GM18517 (cell line): ENCODE measurements at regions not wholly inside any gene's neighbourhood (a gene's known extent, or its start where the extent isn't known, plus 50 kb on each side); places are given as distances from the start of the nearest gene placed in this dataset.
"Not testable (repeated sequence)": the region's sequence is repeated elsewhere in the genome, so short reads cannot be mapped to it uniquely, and the experiment has no call there.

ENCODE experiments used
- ATAC-seq: cut with Tn5 transposase; IDR thresholded peaks from one replicate; pipeline ENCODE4 v1.9.1; 2021; ENCODE audit warnings: mild to moderate bottlenecking, moderate library complexity; ENCODE audit not compliant: unreplicated experiment

DNA sequence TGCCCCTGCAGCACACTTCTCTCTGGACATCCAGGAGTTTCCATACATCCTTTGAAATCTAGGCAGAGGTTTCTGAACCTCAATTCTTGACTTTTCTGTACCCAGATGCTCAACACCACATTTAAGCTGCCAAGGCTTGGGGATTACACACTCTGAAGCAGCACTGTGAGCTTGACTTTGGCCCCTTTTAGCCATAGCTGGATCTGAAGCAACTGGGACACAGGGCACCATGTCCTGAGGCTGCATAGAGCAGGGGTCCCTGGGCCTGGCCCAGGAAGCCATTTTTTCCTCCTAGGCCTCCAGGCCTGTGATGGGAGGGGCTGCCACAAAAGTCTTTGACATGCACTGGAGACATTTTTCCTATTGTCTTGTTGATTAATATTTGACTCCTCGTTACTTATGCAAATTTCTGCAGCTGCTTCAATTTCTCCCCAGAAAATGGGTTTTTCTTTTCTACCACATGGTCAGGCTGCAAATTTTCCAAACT, 694.0 kb downstream of the DIPK2A start:
- ATAC-seq = no peak

DNA sequence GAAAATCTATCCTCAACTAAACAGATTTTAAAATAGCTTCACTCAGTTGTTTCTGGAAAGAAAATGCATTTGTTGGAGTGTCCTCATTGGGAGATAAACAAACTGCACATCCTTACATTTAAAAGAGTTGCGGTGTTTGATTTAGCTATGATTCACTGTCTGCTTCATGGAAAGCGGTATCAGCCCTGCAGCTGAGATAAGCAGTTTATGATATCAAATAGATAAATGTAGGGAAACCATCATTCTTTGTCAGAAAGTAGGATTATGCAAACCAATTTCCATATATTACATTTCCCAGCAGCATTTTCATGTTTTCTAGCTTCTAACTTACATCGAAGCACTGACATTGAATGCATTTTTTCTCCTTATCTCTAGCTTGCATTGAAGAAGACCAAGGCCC, 698.9 kb downstream of the DIPK2A start:
- ATAC-seq = no peak

DNA sequence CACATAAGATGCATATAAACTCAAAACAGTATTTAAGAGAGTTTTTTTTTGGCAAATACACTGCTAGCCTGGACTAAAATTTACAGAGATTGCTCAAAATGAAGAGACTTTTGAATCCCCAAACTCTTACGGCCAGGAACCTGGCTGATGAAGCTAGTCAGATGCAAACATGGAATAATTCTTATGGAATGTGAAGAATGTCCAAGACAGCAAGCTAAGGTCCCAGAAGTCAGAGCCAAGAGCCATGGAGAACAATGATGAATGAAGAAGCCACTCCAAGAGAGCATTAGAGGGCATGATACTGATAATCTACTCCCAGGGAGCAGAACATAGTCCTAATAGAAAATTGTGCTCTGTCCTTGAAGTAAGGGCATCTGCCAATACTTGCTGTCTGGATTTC, 705.5 kb downstream of the DIPK2A start:
- ATAC-seq = no peak

DNA sequence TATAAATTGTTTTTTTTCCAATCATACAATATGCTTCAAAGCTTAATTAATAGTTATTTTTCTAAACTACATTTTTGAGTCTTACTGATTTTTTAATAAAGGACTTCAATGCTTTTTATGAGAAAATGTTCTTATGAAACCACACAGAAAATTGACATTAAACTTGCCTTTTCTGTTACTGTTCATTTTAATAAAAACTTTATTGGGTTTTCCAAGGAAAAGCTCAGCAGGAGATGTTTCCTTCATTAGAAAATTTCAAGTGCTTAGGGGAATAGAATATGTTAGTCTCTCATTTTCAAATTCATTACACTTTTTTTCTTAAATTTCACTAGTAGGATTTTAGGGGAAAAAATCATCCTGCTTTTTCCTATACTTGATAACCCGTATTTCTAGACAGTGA, 711.4 kb downstream of the DIPK2A start:
- ATAC-seq = no peak

DNA sequence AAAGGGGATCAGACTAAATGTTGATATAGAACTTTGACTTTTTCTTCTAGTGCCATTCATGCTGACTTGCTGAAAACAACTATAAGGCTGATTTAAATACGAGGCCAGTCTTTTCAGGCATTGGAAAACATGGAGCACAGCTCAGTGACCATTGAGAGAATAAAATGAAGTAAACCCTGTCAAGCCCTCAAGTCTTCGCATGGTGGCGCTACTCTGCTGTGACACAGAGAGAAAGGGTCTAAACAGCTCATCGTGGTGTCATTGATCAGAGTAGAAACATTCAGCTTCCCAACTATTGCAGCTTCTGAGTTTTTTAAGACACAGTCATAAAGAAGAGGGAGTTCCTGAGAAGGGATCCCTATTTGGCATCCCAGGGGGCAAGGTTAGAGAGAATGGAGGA, 716.2 kb downstream of the DIPK2A start:
- no peak for ATAC-seq

DNA sequence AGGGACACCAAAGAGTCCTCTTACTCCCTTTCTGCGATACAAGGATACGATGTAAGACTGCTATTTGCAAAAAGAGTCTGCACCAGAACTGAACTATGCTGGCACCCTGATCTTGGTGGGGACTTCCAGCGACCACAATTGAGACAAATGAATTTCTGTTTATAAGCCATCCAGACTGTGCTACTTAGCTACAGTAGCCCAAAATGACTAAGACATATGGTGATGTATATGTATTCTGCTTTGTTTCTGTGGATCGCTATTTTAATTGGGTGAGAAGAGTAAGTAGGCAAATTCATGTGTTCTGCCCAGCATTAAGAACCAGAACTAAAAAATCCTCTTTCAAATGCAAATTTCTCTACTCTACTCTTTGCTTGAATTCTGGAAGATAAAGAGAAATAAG, 720.9 kb downstream of the DIPK2A start:
- ATAC-seq = no peak

DNA sequence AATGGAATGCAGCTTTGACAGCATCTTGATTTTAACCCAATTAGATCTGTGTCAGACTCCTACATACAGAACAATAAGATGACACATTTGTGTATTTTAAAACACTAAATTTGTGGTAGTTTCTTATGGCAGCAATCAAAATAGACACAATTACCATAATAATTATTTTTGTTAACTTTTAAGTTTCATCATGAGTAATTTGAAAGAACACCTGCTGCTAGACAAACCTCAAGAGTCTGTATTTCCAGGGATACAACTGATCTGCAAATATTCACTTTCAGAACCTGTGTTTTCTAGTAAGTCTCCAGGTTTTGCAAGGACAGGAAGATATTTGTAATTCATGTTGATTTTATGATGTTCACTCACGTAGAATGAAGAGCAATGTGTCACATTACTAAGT, 736.8 kb downstream of the DIPK2A start:
- ATAC-seq = no peak

DNA sequence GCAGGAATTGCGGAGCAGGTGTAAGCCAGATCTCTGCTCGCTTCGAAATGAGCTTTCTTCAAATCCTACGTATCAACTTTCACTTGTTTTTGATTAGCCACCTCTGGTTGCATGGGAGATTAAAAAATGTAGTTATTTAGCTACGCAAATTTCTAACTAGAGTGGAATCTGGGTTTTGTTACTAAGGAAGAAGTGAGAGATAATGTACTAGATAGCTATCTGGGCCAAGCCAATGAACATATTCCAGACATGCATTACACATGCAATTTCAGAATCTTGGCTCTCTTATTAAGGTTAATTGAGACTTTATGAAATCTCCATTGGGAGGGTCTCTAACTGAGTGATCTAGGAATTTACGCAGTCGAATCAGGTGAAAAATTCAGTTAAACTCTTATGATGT, 765.7 kb downstream of the DIPK2A start:
- ATAC-seq = no peak

DNA sequence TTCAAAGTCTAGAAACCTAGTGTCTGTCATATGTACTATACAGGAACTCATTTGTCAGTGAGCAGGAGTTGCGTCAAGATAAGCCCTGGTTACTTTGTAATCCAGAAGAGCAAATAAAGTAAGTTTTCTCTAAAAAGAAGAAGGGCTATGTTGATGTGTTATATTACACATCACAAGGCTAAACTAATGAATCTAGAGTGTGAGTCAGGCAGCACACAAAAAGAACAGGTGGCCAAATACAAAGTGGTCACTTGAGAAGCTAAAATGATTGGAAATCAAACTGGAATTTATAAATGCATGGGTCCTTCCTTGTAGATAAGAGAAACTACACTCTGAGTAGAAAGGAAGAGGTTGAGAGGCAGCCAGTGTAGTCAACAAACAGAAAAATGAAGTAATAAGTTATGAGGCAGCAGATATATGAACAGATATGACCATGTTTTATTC, 771.6 kb downstream of the DIPK2A start:
- no peak for ATAC-seq

DNA sequence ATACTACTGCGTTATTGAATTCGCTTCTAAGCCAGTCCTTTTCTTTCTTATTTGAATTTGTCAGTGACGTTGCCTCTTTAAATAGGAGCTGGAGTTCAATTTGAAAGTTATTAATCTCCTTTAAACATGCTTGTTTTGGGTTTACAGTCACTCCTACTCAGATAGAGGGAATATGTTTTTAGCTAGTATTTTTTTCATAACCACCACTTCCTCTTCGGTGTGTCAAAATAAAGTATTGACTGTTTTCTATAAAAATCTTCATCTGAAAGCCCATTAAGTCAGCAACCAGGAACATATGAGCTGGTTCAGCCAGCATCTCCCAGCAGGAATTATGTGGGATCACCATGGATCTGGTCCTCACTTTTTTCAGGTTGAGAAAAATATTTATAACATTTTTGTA, 772.9 kb downstream of the DIPK2A start:
- no peak for ATAC-seq

DNA sequence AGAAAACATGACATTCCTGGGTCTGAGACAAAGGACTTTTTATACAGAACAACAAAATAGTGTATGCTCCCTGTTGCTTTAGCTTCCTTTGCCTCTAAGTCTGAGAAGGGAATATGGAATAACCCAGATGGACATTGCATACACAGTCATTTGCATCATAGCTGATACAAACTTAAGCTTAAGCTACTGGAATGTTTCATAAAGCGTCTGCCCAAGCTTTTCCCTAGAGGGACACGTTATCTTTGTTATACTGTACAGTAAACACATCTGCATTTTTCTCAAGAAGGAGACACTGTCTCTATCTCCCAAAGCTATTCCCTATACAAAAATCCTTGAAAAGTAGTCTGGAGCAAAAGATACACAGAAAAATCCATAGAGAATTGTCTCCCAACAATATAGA, 775.0 kb downstream of the DIPK2A start:
- ATAC-seq = no peak

DNA sequence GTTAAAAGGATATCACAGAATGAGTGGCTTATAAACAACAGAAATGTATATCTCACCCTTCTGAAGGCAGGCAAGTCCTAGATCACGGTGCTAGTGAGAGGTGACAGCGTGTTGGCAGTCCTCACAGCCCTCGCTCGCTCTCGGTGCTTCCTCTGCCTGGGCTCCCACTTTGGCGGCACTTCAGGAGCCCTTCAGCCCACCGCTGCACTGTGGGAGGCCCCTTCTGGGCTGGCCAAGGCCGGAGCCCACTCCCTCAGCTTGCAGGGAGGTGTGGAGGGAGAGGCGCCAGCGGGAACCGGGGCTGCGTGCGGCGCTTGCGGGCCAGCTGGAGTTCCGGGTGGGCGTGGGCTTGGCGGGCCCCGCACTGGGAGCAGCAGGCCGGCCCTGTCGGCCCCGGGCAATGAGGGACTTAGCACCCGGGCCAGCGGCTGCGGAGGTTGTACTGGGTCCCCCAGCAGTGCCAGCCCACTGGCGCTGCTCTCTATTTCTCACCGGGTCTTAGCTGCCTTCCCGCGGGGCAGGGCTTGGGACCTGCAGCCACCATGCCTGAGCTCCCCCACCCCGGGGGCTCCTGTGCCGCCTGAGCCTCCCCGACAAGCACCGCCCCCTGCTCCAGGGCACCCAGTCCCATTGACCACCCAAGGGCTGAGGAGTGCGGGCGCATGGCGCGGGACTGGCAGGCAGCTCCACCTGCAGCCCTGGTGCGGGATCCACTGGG, 778.1 kb downstream of the DIPK2A start:
- not testable (repeated sequence) for ATAC-seq

DNA sequence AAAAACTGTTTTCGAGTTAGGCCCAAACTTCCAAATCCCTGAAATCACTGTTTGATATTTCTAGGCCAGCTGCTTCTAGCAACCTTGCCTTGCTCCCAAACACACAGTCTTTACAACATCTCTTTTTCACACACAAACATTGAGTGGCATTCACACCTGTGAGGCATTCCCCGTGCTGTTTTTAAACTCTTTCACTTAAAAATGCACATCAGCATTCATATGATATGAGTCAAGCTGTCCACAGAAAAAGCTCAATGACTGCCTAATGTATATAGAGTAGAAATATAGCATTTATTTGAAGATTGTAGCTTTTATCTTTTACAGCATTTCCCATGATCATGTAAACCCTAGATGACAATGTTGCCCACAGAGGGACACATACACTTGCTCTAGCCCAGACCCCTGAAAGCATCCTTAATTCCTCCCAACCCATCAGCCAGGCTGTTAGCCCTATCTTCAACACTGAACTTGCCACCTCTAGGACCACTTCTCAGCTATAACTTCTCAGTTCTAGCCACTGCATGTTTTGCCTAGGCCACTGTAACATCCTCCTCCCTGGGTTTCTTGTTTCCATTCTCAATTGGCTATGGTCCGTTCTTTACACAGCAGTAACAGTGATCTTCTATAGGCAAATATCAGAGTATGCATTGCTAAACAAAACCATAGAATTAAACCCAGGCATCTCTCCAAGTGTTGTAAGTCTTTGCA, 782.6 kb downstream of the DIPK2A start:
- ATAC-seq = no peak

DNA sequence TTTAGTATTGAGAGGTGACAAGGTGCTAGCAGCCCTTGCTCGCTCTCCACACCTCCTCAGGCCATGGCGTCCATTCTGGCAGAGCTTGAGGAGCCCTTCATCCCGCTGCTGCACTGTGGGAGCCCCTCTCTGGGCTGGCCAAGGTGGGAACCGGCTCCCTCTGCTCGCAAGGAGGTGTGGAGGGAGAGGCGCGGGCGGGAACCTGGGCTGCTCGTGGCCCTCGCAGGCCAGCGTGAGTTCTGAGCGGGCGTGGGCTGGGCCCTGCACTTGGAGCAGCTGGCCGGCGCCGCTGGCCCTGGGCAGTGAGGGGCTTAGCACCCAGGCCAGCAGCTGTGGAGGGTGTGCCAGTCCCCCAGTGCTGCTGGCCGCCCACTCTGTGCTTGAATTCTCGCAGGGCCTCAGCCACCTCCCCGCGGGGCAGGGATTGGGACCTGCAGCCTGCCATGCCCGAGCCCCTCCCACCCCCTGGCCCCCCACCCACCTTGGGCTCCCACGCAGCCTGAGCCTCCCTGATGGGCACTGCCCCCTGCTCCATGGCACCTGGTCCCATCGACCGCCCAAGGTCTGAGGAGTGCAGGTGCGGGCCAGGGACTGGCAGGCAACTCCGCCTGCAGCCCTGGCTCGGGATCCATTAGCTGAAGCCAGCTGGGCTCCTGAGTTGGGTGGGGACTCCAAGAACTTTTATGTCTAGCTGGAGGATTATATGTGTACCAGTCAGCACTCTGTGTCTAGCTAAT, 785.2 kb downstream of the DIPK2A start:
- no peak for ATAC-seq

DNA sequence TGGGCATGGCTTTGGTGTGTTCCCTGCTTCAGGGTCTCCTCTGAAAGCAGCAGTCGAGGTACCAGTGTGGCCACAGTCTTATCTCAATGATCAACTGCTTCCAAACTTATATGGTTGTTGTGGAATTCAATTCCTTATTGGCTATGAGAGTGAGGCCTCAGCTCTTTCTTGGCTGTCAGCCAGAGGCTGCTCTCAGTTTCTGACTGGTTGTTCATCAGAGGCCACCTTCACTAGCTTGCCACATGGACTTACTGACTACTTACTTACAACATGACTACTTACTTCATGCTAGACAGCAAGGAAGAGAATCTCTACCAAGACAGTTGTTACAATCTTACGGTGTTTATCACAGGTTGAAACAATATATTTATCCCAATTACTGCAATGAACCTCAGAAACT, 789.2 kb downstream of the DIPK2A start:
- ATAC-seq = no peak

DNA sequence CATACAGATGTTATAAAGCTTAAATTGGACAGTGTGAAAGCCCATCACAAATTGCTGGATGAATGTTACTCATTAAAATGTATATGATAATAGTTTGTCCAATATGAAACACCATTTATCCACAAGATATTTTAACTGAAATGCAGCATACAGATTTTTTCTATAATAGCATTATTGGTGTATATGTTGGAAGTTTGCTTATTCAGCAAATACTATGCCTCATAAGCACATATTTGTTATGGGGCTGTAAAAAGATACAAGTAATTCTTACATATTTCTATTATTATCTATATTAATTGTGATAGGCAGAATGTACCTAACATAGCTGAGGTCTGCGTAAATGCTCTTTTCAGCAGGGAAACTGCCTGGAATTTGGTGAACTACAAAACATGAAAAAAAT, 790.5 kb downstream of the DIPK2A start:
- ATAC-seq = no peak

DNA sequence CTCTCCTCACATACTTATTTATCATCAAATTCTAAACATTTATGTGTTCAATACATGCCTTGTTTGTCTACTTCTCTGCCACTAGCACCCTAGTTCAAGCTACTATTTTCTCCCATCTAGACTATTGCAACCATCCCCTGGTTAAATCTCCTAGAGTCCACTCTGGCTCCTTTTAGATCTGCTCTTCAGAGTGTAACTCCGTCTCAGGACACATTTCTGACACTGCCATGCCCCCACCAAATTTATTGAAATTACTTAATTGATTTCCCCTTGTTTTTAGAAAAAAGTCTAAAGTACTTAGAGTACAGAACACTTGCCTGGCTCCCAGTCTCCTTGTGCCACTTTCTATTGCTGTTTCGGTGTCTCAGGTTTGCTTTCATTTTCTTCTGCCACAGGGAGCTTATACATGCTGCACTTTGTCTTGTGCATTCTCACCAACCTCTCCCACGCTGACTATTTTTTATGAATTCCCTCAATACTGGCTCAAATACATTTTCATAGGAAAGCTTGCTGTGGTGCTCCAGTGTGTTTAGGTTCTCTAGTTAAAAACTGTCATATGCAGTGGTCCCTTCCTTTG, 792.3 kb downstream of the DIPK2A start:
- ATAC-seq = peak; percentile 88

DNA sequence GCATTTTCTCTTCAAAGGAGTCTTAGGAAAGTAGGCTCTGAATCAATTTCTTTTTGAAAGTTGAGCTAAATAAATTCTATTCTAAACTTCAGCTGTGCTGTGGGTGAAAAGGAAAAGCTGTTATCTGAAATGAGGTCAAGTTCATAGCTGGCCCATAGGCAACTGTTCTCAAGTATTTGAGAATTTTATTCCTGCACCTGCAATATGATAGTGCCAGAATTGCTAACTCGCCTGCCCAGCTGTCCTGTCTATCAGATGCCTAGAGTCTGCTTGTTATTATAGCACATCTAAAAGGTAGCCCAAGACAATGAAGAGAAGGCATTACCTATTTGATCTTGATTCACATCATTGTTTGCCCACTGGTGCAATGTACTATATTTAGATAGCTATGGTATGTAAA, 798.7 kb downstream of the DIPK2A start:
- no peak for ATAC-seq

DNA sequence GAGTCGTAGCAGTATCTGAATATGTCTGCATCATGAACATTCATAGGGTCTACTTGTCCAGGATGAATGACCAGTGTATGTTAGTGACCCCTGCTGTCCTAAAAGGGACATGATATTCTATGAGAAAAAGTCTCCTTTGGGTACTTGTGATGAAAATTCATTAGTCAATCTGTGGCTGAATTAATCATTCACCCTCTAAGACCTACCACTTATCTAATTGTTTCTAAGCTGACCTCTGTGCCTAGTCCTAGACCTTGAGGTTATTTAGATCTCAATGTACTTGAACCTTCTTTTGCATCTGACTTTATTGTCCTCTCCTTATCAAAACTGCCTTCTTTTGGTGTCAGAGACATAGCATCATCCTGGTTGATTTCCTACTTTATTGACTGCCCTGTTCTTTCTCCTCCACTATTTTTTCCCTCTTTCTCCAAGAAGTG, 799.3 kb downstream of the DIPK2A start:
- no peak for ATAC-seq

DNA sequence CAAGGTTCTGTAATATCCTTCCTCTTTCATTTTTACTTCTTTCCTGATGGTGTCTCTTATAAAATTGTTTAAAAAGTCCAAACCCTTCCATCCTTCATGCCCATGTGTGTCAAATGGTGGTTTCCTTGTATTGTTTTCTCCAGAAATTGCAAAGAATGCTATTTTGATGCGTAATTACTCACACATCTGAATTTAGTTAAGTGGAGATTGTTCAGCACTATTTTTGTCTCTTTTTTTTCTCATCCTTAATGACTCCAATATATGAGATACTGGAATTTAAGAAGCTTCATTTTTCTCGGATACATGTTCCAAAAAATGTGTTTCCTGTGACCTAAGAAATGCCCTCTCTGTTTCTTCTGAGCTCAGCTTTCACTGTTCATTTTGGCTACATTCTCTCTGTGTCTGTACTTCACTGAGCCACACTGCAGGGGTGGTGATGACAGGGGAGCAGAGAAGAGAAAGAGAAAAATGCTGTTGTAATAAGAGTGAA, 799.8 kb downstream of the DIPK2A start:
- no peak for ATAC-seq

DNA sequence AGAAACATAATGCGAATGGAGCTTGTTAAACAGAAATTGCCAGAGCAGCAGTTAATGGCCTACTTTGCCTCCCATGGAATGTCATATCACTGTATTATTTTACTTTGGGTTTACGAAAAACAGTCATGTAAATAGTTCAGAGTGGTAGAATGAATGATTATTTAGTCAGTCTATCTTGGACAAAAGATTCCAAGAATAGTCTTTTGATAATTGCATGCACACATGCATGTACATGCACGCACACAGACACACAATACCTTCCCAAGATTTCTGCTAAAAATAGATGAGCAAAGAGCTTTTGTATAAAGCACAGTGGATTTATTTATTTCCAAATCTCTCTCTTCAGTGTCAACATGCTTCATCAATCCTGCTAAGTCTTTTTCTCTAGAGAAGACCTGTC, 800.7 kb downstream of the DIPK2A start:
- ATAC-seq = no peak
